ENCODE measurements at regions not wholly inside any gene's neighbourhood (a gene's known extent, or its start where the extent isn't known, plus 50 kb on each side); places are given as distances from the start of the nearest gene placed in this dataset.
"Not testable (repeated sequence)": the region's sequence is repeated elsewhere in the genome, so short reads cannot be mapped to it uniquely, and the experiment has no call there.

DNA sequence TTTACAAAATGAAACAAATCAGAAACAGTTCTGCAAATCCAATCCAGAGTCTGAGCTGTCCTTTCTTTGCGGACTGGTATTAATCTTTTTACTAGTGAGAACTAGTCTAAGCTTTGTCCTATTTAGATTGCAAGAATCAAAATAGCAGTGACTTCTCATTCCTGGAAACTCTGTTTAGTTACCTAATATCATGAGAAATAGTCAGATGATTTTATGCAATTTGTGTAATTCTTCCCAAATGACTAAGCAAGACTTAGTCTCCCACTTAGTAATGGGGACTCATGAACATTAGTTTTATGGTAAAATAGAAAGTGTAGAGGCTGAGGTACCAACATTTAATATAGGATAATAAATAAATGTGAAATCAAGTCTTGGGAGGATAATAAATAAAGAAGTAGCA lies 341.3 kb downstream of the DNAJB9 start:
- intact Hi-C loops (cut with micrococcal nuclease): no loop called here
- H3K27me3 ChIP-seq (ENCODE audit: control insufficient read depth in 2 of 2, insufficient read depth in 2 of 2, low read length in 2 of 2): no peaks in the 10 kb centered on the region
- no peak overlapping the region for H3K4me3 ChIP-seq (replicated peaks in 1 of 3; ENCODE audit: low read depth in 2 of 3, low read length in 3 of 3)
- H3K9ac ChIP-seq (ENCODE audit: insufficient read depth, low read length, poor library complexity, severe bottlenecking): no peak overlapping the region
- H2AFZ ChIP-seq (ENCODE audit: insufficient read depth, low read depth, low read length, poor library complexity, severe bottlenecking): no peak overlapping the region
- no peaks in the 10 kb centered on the region for H3K27me3 Mint-ChIP-seq (ENCODE audit: low read depth in 3 of 3)
- no peaks in the 10 kb centered on the region for H3K4me1 ChIP-seq (ENCODE audit: control insufficient read depth in 1 of 2, insufficient read depth in 2 of 2, low read length in 2 of 2)
- H3K9me3 Mint-ChIP-seq: peaks cover 0 to 7% (median 2%) of the 10 kb centered on the region in 7 donors
- H3K79me2 ChIP-seq (ENCODE audit: insufficient read depth, low read length): no peaks in the 10 kb centered on the region
- H3K4me2 ChIP-seq (replicated peaks; ENCODE audit: extremely low read depth, low read length, poor library complexity, severe bottlenecking): no peak overlapping the region
- H3K27ac ChIP-seq (ENCODE audit: low read depth in 1 of 2, low read length in 2 of 2): no peak overlapping the region
- no peak overlapping the region for H3K27ac Mint-ChIP-seq
- H3K36me3 Mint-ChIP-seq: no peaks in the 10 kb centered on the region
- no peaks in the 10 kb centered on the region for H4K20me1 ChIP-seq (ENCODE audit: insufficient read depth, low read length)
- no peak for DNase-seq
- WGBS (ENCODE audit: insufficient coverage): no CpG with 5 or more reads among the region's 1 CpG
- TF ChIP-seq, protein P1, sequence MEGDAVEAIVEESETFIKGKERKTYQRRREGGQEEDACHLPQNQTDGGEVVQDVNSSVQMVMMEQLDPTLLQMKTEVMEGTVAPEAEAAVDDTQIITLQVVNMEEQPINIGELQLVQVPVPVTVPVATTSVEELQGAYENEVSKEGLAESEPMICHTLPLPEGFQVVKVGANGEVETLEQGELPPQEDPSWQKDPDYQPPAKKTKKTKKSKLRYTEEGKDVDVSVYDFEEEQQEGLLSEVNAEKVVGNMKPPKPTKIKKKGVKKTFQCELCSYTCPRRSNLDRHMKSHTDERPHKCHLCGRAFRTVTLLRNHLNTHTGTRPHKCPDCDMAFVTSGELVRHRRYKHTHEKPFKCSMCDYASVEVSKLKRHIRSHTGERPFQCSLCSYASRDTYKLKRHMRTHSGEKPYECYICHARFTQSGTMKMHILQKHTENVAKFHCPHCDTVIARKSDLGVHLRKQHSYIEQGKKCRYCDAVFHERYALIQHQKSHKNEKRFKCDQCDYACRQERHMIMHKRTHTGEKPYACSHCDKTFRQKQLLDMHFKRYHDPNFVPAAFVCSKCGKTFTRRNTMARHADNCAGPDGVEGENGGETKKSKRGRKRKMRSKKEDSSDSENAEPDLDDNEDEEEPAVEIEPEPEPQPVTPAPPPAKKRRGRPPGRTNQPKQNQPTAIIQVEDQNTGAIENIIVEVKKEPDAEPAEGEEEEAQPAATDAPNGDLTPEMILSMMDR (IDR thresholded peaks at IDR 0.05): no peak
- no peaks in the 10 kb centered on the region for H3K9me3 ChIP-seq (replicated peaks in 1 of 2; ENCODE audit: control insufficient read depth in 1 of 2, insufficient read depth in 1 of 2, low read length in 2 of 2)
- H3K4me1 Mint-ChIP-seq: no peaks in the 10 kb centered on the region
- no peaks in the 10 kb centered on the region for H3K36me3 ChIP-seq (replicated peaks in 1 of 2; ENCODE audit: control insufficient read depth in 1 of 2, insufficient read depth in 2 of 2, low read length in 2 of 2)
- no peak overlapping the region for H3K4me3 Mint-ChIP-seq

GRCh38 chr7:108920490-108920889 lies 350.8 kb downstream of the DNAJB9 start:
- Histone ChIP-seq H3K9ac (ENCODE audit: insufficient read depth, low read length, poor library complexity, severe bottlenecking) (no peak overlapping the region), H3K9me3 (replicated peaks in 1 of 2; ENCODE audit: control insufficient read depth in 1 of 2, insufficient read depth in 1 of 2, low read length in 2 of 2) (peaks cover 8 to 17% of the 10 kb centered on the region in 2 donors), H3K79me2 (ENCODE audit: insufficient read depth, low read length) (no peaks in the 10 kb centered on the region), H3K4me1 (ENCODE audit: control insufficient read depth in 1 of 2, insufficient read depth in 2 of 2, low read length in 2 of 2) (no peaks in the 10 kb centered on the region), H3K27ac (ENCODE audit: low read depth in 1 of 2, low read length in 2 of 2) (no peak overlapping the region), H3K27me3 (ENCODE audit: control insufficient read depth in 2 of 2, insufficient read depth in 2 of 2, low read length in 2 of 2) (no peaks in the 10 kb centered on the region), H2AFZ (ENCODE audit: insufficient read depth, low read depth, low read length, poor library complexity, severe bottlenecking) (no peak overlapping the region), H3K36me3 (replicated peaks in 1 of 2; ENCODE audit: control insufficient read depth in 1 of 2, insufficient read depth in 2 of 2, low read length in 2 of 2) (no peaks in the 10 kb centered on the region), H4K20me1 (ENCODE audit: insufficient read depth, low read length) (no peaks in the 10 kb centered on the region), H3K4me3 (replicated peaks in 1 of 3; ENCODE audit: low read depth in 2 of 3, low read length in 3 of 3) (no peak overlapping the region), H3K4me2 (replicated peaks; ENCODE audit: extremely low read depth, low read length, poor library complexity, severe bottlenecking) (no peak overlapping the region)
- no peaks in the 10 kb centered on the region for H3K36me3 Mint-ChIP-seq
- no CpG with 5 or more reads among the region's 1 CpG for WGBS (ENCODE audit: insufficient coverage)
- intact Hi-C loops (cut with micrococcal nuclease): no loop called here
- H3K27me3 Mint-ChIP-seq (ENCODE audit: low read depth in 3 of 3): no peaks in the 10 kb centered on the region
- peaks cover 9 to 27% (median 15%) of the 10 kb centered on the region in 7 donors for H3K9me3 Mint-ChIP-seq
- H3K27ac Mint-ChIP-seq: no peak overlapping the region
- no peaks in the 10 kb centered on the region for H3K4me1 Mint-ChIP-seq
- DNase-seq: no peak
- no peak overlapping the region for H3K4me3 Mint-ChIP-seq
- TF ChIP-seq, protein P1 (IDR thresholded peaks at IDR 0.05): no peak

- H4K20me1 ChIP-seq (ENCODE audit: insufficient read depth, low read length); H3K36me3 ChIP-seq (replicated peaks in 1 of 2; ENCODE audit: control insufficient read depth in 1 of 2, insufficient read depth in 2 of 2, low read length in 2 of 2); H3K79me2 ChIP-seq (ENCODE audit: insufficient read depth, low read length); H3K36me3 Mint-ChIP-seq; H3K27ac Mint-ChIP-seq; H2AFZ ChIP-seq (ENCODE audit: insufficient read depth, low read depth, low read length, poor library complexity, severe bottlenecking); H3K4me3 ChIP-seq (replicated peaks in 1 of 3; ENCODE audit: low read depth in 2 of 3, low read length in 3 of 3); H3K4me3 Mint-ChIP-seq; H3K4me1 ChIP-seq (ENCODE audit: control insufficient read depth in 1 of 2, insufficient read depth in 2 of 2, low read length in 2 of 2); H3K27me3 Mint-ChIP-seq (ENCODE audit: low read depth in 3 of 3); H3K4me2 ChIP-seq (replicated peaks; ENCODE audit: extremely low read depth, low read length, poor library complexity, severe bottlenecking); H3K4me1 Mint-ChIP-seq; DNase-seq; H3K9ac ChIP-seq (ENCODE audit: insufficient read depth, low read length, poor library complexity, severe bottlenecking); H3K27ac ChIP-seq (ENCODE audit: low read depth in 1 of 2, low read length in 2 of 2); intact Hi-C loops (cut with micrococcal nuclease); H3K27me3 ChIP-seq (ENCODE audit: control insufficient read depth in 2 of 2, insufficient read depth in 2 of 2, low read length in 2 of 2): not testable (repeated sequence)
- peaks cover 11 to 13% of the 10 kb centered on the region in 2 donors for H3K9me3 ChIP-seq (replicated peaks in 1 of 2; ENCODE audit: control insufficient read depth in 1 of 2, insufficient read depth in 1 of 2, low read length in 2 of 2)
- peaks cover 13 to 26% (median 20%) of the 10 kb centered on the region in 7 donors for H3K9me3 Mint-ChIP-seq
- 96% methylated on average over 14 of the region's 14 CpGs for WGBS (ENCODE audit: insufficient coverage)
Measured at GRCh38 chr7:108943048-108943447, 373.4 kb downstream of the DNAJB9 start.
